HG03571 (cell line): ENCODE measurements at regions not wholly inside any gene's neighbourhood (a gene's known extent, or its start where the extent isn't known, plus 50 kb on each side); places are given as distances from the start of the nearest gene placed in this dataset.

Experiments used
- ATAC-seq: cut with Tn5 transposase; IDR thresholded peaks from one replicate; pipeline ENCODE4 v1.9.1; 2021; ENCODE audit not compliant: unreplicated experiment

DNA sequence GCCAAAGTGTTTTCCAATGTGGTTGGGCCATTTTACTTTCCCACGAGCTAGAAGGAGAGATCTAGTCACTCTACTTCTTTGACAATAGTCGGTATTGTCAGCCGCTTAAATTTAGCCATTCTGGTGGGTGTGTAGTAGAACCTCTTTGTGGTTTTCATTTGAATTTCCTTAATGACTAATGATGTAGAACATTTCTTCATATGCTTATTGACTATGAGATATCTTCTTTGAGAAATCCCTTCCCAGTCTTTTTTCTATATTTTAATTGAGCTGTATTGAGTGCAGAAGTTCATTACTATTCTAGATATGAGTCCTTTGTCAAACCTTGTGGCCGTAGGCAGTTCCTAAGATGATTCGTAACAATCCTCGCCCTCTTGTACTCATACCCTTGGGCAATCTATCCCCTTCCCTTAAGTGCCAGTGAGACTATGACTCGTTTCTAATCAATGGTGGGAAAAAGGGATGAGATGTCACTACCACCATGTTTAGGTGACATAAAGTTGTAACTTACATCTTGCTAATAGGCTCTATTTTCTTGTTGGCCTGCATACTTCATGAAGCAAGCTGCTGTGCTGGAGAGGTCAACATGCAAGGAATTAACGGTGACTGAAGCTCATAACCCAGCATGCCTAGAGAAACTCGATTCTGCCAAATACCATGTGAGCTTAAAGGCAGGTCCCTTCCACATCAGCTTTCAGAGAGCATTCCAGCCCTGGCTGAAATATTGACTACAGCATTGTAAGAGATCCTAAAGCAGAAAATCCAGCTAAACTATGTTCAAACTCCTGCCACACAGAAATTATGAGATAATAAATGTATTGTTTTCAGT, 817.9 kb upstream of the SOX9 start:
- no peak for ATAC-seq

DNA sequence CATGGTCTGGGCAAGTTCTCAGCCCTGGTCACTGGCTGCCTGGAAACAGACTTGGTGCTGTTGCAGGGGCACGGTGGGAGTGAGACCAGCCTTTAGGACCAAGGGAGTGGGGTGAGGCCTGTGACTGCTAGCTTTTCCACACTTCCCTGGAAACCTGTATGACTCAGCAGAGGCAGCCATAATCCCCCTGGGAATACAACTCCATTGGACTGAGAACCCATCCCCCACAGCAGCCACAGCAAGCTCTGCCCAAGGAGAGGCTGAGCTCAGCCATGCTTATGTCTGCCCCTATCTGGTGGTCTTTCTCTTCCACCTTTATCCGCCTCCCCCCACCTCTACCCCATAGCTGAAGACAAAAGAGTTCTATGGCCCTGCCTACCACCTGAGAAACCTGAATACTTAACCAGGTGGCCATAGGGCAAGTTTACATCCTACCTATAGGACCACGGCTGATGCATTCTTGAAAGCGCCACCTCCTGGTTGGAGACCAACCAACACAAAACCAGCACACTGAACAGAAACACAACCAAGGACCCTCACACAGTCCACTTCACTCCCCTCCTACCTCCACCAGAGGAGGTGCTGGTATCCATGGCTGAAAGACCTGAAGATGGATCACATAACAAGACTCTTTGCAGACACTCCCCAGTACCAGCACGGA, 816.2 kb upstream of the SOX9 start:
- ATAC-seq, result no peak

DNA sequence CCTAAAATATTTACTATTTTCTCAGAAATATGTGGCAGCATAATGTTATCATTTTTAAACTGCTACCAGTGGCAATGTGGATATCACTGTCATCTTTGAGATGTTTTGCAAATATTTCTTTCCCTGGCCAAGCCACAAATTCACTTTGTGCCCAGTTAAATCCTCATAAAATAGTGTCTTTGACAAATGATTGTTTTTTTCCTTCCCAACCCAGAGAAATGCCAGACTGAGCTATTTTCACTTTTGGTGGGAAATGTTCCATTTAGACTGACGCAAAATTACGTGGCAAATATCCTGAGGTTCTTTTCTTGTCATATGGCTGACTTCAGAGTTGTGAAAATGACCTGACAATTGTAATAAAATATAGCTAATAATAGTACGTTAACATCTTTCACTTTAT, 807.0 kb upstream of the SOX9 start:
- ATAC-seq, result no peak

DNA sequence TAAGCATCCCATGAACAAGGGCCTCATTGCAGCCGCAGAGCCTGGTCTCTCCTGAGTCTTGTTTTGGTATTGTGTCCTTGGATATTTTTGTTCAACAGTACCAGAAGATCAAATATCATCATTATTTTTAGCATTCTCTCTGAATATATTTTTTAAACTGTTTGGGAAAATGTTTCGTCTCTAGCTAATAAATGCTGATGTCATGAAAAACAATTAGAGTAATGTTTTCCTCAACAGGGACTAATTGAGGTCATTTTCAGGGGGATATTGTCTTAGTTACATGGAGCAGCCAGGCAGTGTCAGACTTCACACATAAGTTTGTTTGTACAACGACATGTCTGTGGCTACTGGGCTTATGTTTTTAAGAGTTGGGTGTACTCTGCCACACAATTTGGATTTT, 805.3 kb upstream of the SOX9 start:
- no peak for ATAC-seq

DNA sequence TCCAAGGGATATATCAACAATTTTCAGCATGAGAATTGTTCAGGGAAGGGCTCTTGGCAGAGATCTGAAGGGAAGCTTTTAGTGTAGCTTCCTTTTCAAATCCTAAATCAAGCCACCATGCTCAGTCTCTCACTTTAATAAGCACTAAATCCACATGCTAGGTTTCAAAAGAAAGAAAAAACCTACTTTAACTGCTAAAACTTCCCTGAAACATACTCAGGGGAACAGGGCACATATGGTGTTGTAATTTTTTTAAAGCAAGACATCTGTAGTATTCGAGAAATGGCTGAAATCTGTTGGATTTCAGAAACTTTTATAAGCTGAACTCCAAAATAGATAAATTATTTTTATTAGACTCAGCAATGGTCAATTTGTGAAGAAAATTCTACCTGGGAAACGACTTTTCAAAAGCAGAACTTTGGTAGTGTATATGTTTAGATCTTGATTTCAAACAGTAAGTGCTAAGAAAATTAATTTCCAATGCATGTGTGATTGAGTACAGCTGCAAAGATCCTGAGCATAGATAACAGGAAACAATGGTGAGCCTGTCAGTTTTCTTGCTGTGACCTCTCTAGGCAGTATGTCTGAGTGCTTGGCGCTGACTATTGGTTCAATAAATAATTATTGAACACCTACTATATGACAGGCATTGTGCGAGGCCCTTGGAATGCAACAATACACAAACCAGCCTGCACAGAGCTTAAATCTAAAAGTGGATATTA, 804.5 kb upstream of the SOX9 start:
- no peak for ATAC-seq

DNA sequence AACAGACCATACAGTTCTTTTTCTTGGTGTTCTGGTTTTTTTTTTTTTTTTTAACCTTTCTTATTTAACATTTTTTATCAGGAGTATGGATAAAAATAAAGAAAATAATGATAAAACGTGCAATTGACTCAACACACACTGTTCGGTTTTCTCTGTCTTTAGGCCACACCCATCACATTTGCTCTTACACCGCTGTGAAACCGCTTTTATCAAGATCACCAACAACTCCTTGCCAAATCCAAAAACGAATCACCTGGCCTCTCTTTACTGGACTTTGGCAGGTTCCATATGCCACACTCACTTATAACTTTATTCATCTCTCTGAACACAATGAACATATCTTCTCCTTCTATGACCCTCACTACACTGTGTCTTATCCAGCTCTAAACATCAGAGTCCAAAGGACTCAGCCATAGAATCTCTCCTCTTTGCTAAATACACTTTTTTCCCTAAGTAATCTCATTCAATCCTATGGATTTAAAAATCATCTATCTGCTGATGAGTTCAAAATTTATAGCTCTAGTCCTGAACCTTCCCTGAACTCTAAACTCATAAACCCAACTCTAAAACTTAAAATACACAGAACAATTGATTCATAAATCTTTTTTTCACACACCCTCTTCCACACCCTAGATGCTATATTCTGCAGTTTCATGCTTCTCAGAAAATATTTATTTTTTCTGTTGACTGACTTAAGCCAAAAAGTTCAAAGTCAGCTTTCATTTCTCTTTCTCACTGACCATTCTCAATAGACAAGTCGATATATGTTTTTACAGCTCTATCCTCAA, 800.6 kb upstream of the SOX9 start:
- ATAC-seq, result no peak

DNA sequence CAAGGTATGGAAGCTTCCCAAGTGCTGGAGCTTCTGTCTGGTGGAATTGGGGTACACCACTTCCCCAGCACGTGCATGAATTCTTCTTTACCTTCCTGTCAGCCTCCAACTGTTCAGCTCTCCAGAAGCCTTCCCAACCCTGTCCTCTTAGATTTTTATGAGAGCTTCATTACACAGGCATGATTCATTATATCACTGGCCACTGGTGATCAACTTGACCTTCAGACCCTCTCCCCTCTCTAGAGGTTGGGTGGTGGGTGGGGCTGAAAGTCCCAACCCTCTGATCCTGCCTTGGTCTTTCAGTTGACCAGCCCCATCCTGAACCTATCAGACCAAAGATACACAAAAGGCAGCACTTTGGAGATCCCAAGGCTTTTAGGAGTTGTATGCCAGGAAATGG, 795.7 kb upstream of the SOX9 start:
- no peak for ATAC-seq

DNA sequence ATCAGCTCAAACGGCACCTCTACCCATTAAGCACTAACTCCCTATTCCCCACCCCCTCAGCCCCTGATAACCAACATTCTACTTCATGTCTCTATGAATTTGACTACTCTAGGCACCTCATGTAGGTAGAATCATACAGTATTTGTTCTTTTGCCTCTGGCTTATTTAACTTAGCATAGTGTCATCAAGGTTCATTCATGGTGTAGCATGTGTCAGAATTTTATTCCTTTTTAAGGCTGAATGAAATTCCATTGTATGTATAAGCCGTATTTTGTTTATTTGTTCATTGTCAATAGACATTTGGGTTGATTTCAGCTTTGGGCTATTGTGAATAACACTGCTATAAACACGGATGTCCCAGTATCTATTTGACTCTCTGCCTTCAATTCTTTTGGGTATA, 794.9 kb upstream of the SOX9 start:
- ATAC-seq, result no peak

DNA sequence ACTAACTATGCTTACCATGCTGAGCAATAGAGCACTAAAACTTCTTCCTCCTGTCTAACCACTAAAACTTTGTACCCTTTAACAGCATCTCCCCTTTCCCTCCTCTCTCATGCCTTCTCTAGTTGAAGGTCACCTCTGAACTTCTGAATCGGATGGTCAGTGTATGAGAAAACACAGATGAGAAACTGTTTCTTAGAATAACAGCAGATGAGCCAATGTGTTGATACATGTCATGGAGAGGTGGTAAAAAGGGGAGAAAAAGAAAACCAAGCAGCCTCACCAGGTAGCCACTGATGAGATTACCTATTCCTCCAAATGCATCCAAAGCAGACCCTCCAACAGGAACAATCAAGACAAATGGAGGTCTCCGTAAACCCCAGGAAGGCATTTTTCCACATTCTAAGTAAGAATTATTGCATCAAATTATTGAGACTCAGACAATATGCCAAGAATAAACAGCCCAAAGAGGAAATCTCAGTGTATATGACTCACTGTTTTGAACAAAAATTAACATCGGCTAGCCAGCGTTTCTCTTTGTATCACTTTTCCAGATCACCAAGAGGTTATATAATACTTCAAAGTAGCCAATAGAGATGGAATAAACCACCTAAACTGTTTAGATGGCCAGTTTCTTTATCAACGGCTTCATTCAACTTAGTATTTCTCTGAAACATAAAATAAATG, 793.3 kb upstream of the SOX9 start:
- no peak for ATAC-seq

DNA sequence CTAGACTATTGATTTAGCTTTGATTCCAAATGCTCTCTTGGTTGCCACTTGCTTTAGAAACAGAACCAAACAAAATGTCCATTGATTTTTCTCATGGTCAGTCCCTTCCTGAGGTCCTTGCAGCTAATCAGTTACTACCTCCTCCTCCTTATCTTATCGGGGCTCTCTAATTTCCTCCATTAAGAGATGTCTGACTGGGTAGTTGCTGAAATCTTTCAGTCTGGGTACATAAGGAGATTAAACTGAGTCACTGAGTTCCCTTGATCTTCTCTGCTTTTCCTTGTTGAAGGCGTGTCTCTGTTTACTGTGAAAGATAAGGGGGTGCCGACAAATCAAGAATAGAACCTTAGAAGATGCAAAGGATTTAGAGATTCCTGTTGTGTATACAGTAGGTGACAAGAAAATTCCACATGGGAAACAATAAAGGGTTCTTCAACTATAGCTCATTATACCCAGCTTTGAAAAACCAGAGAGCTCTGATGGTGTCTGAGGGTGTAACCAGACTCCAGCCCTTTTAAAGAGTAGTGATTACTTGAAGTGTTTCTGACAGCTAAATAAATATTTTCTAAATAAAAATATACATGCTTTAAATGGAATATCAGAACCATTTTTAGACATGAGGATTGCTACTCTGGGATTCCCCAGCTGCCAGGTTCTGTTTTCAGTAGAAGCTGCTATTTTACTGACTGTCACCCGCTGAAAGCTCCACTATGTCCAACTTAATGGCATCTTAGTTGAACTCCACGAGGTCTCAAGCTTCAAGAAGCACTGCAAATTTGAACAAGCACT, 791.3 kb upstream of the SOX9 start:
- ATAC-seq, result no peak

DNA sequence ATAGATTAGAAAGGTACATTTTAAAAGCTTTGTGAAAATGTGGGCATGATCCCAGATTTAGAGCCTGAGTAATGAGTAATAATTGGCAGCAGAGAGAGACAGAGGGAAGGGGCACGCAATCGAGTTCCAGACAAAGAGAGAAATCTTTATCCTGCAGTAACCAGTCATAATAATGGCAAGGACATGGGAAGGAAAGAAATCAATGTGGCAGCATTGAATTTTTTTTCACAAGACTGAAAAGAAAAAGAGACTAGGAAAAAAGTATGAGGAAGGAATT, 790.8 kb upstream of the SOX9 start:
- ATAC-seq, result no peak

DNA sequence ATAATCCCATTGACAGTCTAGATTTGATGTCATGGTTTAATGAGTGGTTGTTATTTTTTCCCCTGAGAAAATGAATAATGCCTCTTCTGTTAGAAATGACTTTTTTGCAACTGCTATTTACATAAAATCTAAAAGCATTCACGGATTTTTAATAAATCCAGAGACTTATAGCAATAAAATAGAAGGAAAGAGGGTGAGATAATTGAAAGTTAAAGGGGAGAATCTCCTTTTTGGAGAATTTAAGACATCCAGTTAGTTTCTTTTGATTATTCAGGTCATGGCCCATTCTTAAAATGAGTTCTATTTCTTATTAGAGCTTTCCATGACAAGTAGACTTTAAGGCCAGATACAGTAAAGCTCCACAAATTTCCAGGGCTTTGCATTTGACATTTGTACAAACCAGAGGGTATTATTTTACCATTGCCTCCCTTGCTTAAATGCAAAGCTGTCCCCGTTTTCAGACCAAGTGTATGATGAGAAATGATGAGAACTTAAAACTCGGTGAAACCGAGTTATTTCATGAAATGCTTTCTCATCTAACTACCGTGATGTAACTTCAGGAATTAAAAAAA, 789.0 kb upstream of the SOX9 start:
- ATAC-seq, result no peak

DNA sequence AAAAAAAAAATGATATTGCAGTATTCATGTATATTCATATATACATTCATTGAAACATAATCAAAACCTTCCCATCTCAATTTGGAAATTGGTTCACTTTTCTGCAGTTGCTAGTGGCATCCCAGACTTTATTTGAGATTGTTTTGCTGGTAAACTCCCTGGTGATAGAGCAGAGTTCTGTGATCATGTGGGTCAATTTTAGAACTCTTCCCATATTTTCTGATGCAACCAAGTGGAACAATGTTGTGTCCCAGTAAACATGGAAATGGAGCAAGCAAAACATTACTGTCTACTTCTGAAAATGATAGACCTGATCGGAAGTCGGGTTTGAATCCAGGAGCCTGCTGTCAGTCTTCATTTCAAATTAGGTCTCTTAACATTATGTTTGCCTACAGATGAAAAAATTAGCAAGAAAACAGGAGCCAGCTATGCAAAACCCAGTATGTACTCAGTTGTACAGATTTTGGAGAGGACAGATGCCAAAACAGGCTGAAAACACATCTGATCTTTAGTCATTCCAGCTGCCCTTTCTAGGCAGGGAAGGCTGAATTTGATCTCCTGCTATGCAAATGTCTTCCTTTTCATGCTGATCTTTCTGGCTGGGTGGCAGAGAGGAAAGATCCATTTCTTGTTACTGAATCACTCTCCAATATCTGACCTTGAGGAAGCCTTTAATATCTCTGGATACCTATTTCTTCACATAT, 786.6 kb upstream of the SOX9 start:
- no peak for ATAC-seq

DNA sequence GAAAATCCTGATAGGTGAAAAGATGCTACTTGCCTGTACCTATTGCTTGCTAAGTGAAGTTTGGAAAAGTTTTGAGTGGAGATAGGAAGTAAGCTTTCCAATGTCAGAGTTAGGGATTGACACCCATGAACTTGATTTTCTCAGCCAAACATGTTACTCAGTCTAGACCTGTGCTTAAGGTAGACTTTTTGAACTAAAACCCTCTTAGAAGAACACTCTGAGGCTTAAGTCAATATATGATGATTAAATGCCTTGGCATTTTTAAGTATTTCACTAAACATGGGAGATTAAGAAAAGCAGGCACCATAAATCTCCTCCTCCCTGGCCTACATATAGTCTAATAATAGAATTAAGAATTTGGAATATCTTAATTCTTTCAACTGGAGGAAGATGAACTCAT, 785.6 kb upstream of the SOX9 start:
- ATAC-seq, result no peak

DNA sequence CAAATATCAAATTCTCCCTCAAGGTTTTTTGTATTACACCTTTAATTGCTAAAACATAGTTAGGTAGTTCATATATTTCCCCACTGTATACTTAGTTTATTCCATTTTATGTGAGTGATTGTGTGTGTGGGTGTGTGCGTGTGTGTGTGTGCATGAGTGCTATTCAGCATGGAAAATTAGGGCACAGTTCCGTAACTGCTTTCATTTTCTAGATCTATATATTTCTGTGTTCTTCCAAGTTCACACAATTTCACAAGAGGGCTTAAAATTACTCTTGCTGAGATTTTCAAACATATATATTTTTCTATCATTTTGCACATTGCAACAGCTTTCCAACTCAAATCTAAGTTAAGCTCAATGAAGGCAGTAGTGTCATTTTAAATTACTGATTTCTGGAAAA, 782.9 kb upstream of the SOX9 start:
- ATAC-seq, result no peak

DNA sequence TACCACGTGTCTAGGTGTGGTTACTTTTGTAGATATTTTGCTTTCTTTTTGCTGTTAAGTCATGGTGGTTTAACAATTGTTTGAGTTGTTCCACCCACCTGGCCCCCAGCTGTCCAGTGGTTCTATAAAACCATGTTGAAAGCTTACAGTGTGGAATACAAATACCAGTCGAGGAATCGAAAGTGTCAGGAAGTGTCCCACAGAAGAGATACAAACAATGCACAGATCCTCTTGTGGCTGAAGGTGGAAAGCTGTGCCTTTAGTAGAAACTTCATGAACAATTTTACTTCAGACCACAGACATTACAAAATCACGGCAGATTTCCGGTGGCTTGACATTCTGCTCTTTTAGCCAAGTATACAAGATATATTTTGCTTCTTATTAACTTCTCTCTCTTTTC, 782.4 kb upstream of the SOX9 start:
- ATAC-seq, result no peak

DNA sequence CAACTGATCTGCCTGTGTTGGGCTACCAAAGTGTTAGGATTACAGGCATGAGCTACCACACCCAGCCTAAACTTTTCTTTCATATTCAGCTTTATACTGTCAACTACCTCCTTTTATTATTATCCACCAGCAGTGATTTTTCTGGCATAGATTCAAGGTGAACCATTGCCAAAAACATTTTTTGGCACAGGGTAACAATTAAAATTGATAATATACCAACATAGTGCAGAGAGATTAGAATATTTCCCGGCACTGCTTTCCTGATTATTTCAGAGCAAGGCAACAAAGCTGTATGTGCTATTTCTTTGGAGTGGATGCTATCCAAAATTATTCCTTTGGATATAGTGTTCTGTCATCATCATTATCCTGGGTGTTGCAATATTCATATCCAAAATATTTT, 781.6 kb upstream of the SOX9 start:
- no peak for ATAC-seq

DNA sequence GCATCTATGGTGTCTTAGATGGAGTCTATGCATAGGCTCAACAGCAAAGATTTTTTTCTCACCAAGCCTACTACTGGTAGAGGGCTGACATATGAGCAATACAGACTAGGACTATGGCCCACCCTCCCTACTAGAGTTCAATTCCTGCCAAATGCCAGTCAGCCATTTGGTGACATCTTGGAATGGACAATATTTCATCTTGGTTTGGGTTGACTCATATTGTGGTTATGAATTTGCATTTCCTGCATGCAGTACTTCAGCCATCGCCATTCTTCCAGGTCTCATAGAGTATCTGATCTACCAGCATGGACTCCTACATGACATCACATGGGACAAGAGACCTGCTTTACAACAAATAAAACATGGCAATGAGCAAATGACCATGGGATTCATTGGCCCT, 778.1 kb upstream of the SOX9 start:
- ATAC-seq, result no peak

DNA sequence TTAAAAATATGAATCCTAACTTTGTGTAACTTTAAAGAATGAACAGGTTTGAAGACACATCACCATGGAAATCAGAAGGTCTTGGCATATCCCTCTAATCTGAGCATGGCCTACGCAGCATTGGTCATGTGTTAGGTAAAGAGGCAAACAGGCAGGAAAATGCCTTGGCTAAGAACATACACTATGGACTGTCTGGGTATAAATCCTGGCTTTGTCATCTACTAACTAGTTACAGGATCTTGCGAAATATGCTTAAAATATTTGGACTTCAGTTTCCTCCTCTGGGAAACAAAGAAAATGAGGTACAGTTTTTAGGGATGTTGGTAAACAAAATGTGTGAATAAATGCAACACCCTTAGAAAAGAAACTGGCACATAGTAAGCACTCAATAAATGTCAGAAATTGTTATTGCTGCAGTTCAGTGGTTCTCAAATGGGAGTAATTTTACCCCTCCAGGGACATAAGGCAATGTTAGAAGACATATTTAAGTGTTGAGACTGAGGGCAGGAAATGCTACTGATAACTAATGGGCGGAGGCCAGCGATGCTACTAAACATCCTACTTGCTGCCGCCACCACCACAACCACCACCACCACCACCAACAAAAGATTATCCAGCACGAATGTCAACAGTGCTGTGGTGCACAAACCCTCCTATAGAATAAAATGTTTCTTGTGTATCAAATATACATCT, 770.8 kb upstream of the SOX9 start:
- no peak for ATAC-seq
